ENCODE measurements at regions not wholly inside any gene's neighbourhood (a gene's known extent, or its start where the extent isn't known, plus 50 kb on each side); places are given as distances from the start of the nearest gene placed in this dataset.

DNA sequence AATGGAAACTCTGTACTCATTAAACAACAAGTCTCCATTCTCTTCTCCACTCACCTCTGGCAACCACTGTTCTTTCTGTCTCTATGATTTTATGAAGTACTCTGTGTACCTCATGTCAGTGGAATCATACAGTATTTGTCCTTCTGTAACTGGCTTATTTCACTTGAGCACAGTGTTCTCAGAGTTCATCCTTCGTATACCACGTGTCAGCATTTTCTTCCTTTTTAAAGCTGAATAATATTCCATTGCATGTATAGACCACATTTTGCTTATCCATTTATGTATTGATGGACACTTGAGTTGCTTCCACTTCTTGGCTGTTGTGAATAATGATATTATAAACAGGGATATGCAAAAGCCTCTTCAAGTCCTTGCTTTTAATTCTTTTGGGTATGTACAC, 333.0 kb upstream of the ZNF32 start:
- TF ChIP-seq, protein P1, sequence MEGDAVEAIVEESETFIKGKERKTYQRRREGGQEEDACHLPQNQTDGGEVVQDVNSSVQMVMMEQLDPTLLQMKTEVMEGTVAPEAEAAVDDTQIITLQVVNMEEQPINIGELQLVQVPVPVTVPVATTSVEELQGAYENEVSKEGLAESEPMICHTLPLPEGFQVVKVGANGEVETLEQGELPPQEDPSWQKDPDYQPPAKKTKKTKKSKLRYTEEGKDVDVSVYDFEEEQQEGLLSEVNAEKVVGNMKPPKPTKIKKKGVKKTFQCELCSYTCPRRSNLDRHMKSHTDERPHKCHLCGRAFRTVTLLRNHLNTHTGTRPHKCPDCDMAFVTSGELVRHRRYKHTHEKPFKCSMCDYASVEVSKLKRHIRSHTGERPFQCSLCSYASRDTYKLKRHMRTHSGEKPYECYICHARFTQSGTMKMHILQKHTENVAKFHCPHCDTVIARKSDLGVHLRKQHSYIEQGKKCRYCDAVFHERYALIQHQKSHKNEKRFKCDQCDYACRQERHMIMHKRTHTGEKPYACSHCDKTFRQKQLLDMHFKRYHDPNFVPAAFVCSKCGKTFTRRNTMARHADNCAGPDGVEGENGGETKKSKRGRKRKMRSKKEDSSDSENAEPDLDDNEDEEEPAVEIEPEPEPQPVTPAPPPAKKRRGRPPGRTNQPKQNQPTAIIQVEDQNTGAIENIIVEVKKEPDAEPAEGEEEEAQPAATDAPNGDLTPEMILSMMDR (IDR thresholded peaks at IDR 0.05) = no peak
- TF ChIP-seq, protein P2, sequence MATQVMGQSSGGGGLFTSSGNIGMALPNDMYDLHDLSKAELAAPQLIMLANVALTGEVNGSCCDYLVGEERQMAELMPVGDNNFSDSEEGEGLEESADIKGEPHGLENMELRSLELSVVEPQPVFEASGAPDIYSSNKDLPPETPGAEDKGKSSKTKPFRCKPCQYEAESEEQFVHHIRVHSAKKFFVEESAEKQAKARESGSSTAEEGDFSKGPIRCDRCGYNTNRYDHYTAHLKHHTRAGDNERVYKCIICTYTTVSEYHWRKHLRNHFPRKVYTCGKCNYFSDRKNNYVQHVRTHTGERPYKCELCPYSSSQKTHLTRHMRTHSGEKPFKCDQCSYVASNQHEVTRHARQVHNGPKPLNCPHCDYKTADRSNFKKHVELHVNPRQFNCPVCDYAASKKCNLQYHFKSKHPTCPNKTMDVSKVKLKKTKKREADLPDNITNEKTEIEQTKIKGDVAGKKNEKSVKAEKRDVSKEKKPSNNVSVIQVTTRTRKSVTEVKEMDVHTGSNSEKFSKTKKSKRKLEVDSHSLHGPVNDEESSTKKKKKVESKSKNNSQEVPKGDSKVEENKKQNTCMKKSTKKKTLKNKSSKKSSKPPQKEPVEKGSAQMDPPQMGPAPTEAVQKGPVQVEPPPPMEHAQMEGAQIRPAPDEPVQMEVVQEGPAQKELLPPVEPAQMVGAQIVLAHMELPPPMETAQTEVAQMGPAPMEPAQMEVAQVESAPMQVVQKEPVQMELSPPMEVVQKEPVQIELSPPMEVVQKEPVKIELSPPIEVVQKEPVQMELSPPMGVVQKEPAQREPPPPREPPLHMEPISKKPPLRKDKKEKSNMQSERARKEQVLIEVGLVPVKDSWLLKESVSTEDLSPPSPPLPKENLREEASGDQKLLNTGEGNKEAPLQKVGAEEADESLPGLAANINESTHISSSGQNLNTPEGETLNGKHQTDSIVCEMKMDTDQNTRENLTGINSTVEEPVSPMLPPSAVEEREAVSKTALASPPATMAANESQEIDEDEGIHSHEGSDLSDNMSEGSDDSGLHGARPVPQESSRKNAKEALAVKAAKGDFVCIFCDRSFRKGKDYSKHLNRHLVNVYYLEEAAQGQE (IDR thresholded peaks at IDR 0.05; ENCODE audit: insufficient read depth in 1 of 2, low read depth in 2 of 2, low read length in 1 of 2) = no peak
- TF ChIP-seq POLR2AphosphoS5 (IDR thresholded peaks at IDR 0.05; ENCODE audit: low read depth, low read length) (no peak), TCF7L2 (IDR thresholded peaks at IDR 0.05; ENCODE audit: low read depth, low read length) (no peak), SIN3A (IDR thresholded peaks at IDR 0.05; ENCODE audit: borderline replicate concordance, insufficient read depth, low read depth, low read length) (no peak)
